ENCODE measurements at regions not wholly inside any gene's neighbourhood (a gene's known extent, or its start where the extent isn't known, plus 50 kb on each side); places are given as distances from the start of the nearest gene placed in this dataset.
"Not testable (repeated sequence)": the region's sequence is repeated elsewhere in the genome, so short reads cannot be mapped to it uniquely, and the experiment has no call there.

DNA sequence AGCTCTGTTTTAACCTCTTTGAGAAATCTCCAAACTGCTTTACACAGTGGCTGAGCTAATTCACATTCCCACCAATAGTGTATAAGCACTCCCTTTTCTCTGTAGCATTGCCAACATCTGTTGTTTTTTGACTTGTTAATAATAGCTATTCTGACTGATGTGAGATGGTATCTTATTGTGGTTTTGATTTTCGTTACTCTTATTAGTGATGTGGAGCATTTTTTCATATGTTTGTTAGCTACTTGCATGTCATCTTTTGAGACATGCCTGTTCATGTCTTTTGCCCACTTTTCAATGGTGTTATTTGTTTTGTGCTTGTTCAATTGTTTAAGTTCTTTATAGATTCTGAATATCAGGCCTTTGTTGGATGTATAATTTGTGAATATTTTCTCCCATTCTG lies 225.2 kb upstream of the TRPC7 start:
- no peaks in the 10 kb centered on the region for H3K4me1 ChIP-seq (ENCODE audit: control insufficient read depth, insufficient read depth, low read length)
- ATAC-seq (no peak), DNase-seq (no peak)
- H3K27me3 ChIP-seq (ENCODE audit: control insufficient read depth, insufficient read depth), result no peaks in the 10 kb centered on the region
- no peaks in the 10 kb centered on the region for H3K9me3 ChIP-seq (ENCODE audit: control insufficient read depth, low read length)
- intact Hi-C loops (cut with DNase I), result no loop called here
- H3K27ac ChIP-seq (ENCODE audit: low read length), result no peak overlapping the region
- H3K4me3 ChIP-seq (ENCODE audit: low read length), result no peak overlapping the region
- 57% methylated on average over 1 of the region's 1 CpG for WGBS

GRCh38 chr5:136586196-136586595 lies 220.9 kb upstream of the TRPC7 start:
- 79% methylated on average over 2 of the region's 2 CpGs for WGBS
- intact Hi-C loops (cut with DNase I), result no loop called here
- Histone ChIP-seq H3K4me3 (ENCODE audit: low read length) (no peak overlapping the region), H3K27me3 (ENCODE audit: control insufficient read depth, insufficient read depth) (no peaks in the 10 kb centered on the region), H3K4me1 (ENCODE audit: control insufficient read depth, insufficient read depth, low read length) (no peaks in the 10 kb centered on the region), H3K27ac (ENCODE audit: low read length) (no peak overlapping the region), H3K9me3 (ENCODE audit: control insufficient read depth, low read length) (no peaks in the 10 kb centered on the region)
- DNase-seq (no peak), ATAC-seq (no peak)

GRCh38 chr5:136584474-136584873 lies 219.1 kb upstream of the TRPC7 start:
- Histone ChIP-seq H3K27me3 (ENCODE audit: control insufficient read depth, insufficient read depth) (no peaks in the 10 kb centered on the region), H3K27ac (ENCODE audit: low read length) (no peak overlapping the region), H3K4me1 (ENCODE audit: control insufficient read depth, insufficient read depth, low read length) (no peaks in the 10 kb centered on the region), H3K4me3 (ENCODE audit: low read length) (no peak overlapping the region), H3K9me3 (ENCODE audit: control insufficient read depth, low read length) (no peaks in the 10 kb centered on the region)
- no peak for ATAC-seq
- WGBS, result 87% methylated on average over 4 of the region's 4 CpGs
- DNase-seq, result no peak
- intact Hi-C loops (cut with DNase I), result no loop called here

DNA sequence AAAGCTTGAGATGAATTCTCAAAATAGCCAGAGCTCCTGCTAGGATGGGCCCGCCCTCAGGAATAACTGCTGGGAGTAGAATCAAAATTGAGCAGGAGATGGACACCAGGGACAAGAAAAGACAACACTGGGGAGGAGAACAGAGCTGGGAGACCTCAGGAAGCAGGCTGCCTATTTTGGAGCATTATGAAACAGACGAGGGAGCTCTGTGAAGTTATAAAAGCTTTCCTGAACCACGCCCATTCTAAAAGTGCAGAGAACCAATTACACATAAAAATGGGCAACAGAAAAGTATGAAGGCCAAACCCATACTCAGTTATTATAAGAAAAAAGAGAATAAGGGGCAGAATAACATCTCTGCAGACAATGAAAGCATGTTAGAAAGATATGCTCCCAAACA lies 213.9 kb upstream of the TRPC7 start:
- Histone ChIP-seq H3K27ac (ENCODE audit: low read length) (no peak overlapping the region), H3K9me3 (ENCODE audit: control insufficient read depth, low read length) (no peaks in the 10 kb centered on the region), H3K4me1 (ENCODE audit: control insufficient read depth, insufficient read depth, low read length) (no peaks in the 10 kb centered on the region), H3K4me3 (ENCODE audit: low read length) (no peak overlapping the region), H3K27me3 (ENCODE audit: control insufficient read depth, insufficient read depth) (no peaks in the 10 kb centered on the region)
- intact Hi-C loops (cut with DNase I), result no loop called here
- no peak for DNase-seq
- 44% methylated on average over 3 of the region's 3 CpGs for WGBS
- no peak for ATAC-seq

- H3K27me3 ChIP-seq (ENCODE audit: control insufficient read depth, insufficient read depth); H3K27ac ChIP-seq (ENCODE audit: low read length); intact Hi-C loops (cut with DNase I); ATAC-seq; H3K9me3 ChIP-seq (ENCODE audit: control insufficient read depth, low read length); H3K4me3 ChIP-seq (ENCODE audit: low read length); DNase-seq; H3K4me1 ChIP-seq (ENCODE audit: control insufficient read depth, insufficient read depth, low read length): not testable (repeated sequence)
Measured at GRCh38 chr5:136569875-136570274, 204.5 kb upstream of the TRPC7 start.

- H3K4me3 ChIP-seq (ENCODE audit: low read length); DNase-seq; H3K4me1 ChIP-seq (ENCODE audit: control insufficient read depth, insufficient read depth, low read length); H3K27ac ChIP-seq (ENCODE audit: low read length); ATAC-seq; intact Hi-C loops (cut with DNase I); H3K9me3 ChIP-seq (ENCODE audit: control insufficient read depth, low read length); H3K27me3 ChIP-seq (ENCODE audit: control insufficient read depth, insufficient read depth): not testable (repeated sequence)
- WGBS, result 43% methylated on average over 3 of the region's 3 CpGs
Measured at GRCh38 chr5:136565457-136565856, 200.1 kb upstream of the TRPC7 start.

GRCh38 chr5:136565050-136565449 lies 199.7 kb upstream of the TRPC7 start:
- WGBS, result 76% methylated on average over 1 of the region's 1 CpG
- H3K4me1 ChIP-seq (ENCODE audit: control insufficient read depth, insufficient read depth, low read length); DNase-seq; H3K9me3 ChIP-seq (ENCODE audit: control insufficient read depth, low read length); intact Hi-C loops (cut with DNase I); ATAC-seq; H3K27me3 ChIP-seq (ENCODE audit: control insufficient read depth, insufficient read depth); H3K27ac ChIP-seq (ENCODE audit: low read length); H3K4me3 ChIP-seq (ENCODE audit: low read length): not testable (repeated sequence)

- H3K27ac ChIP-seq (ENCODE audit: low read length); H3K9me3 ChIP-seq (ENCODE audit: control insufficient read depth, low read length); ATAC-seq; H3K4me1 ChIP-seq (ENCODE audit: control insufficient read depth, insufficient read depth, low read length); H3K27me3 ChIP-seq (ENCODE audit: control insufficient read depth, insufficient read depth); DNase-seq; intact Hi-C loops (cut with DNase I); H3K4me3 ChIP-seq (ENCODE audit: low read length): not testable (repeated sequence)
- 92% methylated on average over 5 of the region's 5 CpGs for WGBS
Measured at GRCh38 chr5:136564431-136564830, 199.1 kb upstream of the TRPC7 start.

GRCh38 chr5:136563489-136563888 lies 198.1 kb upstream of the TRPC7 start:
- intact Hi-C loops (cut with DNase I), result no loop called here
- DNase-seq, result no peak
- H3K4me1 ChIP-seq (ENCODE audit: control insufficient read depth, insufficient read depth, low read length), result no peaks in the 10 kb centered on the region
- no peak overlapping the region for H3K4me3 ChIP-seq (ENCODE audit: low read length)
- no peaks in the 10 kb centered on the region for H3K9me3 ChIP-seq (ENCODE audit: control insufficient read depth, low read length)
- no peak for ATAC-seq
- H3K27ac ChIP-seq (ENCODE audit: low read length), result no peak overlapping the region
- 71% methylated on average over 6 of the region's 6 CpGs for WGBS
- H3K27me3 ChIP-seq (ENCODE audit: control insufficient read depth, insufficient read depth), result no peaks in the 10 kb centered on the region

DNA sequence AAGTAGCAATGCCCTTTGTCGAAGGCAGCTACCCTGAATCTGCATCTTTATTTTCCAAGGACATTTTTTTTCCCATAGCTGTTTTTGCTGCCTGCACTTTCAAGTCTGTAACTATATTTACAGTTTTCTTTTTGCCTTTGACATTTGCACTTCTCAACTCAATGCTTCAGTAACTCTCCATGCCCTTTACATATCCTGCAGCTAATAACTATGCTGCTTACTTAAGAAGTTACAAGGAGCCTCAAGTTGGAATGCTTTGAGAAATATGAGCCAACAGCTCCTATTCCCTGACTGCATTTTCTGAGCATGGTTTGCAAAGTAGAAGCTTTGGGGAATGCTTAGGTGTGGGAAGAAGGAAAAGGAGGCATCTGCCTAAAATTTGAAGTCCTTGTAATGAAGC lies 194.8 kb upstream of the TRPC7 start:
- ATAC-seq, result no peak
- 85% methylated on average over 1 of the region's 1 CpG for WGBS
- intact Hi-C loops (cut with DNase I), result no loop called here

DNA sequence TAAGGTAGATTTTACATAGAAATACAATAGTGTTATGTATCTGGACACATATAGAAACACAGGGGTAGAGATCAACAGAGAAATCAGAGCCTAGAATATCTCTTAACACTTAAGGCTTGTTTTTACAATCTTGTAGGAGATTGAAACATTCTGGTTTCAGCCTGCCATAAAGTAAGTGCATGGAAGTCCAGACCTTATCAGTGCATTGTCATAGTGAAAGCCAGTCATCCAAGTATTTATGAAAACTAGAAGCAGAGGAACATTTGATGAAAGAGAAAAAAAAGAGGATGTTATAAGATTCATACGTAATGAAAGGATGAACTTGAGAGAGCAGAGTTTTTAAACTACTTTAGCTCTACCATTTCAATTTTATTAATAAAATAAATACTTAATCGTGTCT lies 194.3 kb upstream of the TRPC7 start:
- H3K4me3 ChIP-seq (ENCODE audit: low read length), result no peak overlapping the region
- WGBS, result 67% methylated on average over 2 of the region's 2 CpGs
- DNase-seq, result no peak
- H3K9me3 ChIP-seq (ENCODE audit: control insufficient read depth, low read length), result no peaks in the 10 kb centered on the region
- no peaks in the 10 kb centered on the region for H3K27me3 ChIP-seq (ENCODE audit: control insufficient read depth, insufficient read depth)
- intact Hi-C loops (cut with DNase I), result no loop called here
- H3K4me1 ChIP-seq (ENCODE audit: control insufficient read depth, insufficient read depth, low read length), result no peaks in the 10 kb centered on the region
- H3K27ac ChIP-seq (ENCODE audit: low read length), result no peak overlapping the region
- no peak for ATAC-seq

More for the DNA sequence above, 194.8 kb upstream of the TRPC7 start:
- Histone ChIP-seq H3K27ac (ENCODE audit: low read length) (no peak overlapping the region), H3K4me3 (ENCODE audit: low read length) (no peak overlapping the region), H3K4me1 (ENCODE audit: control insufficient read depth, insufficient read depth, low read length) (no peaks in the 10 kb centered on the region), H3K9me3 (ENCODE audit: control insufficient read depth, low read length) (no peaks in the 10 kb centered on the region), H3K27me3 (ENCODE audit: control insufficient read depth, insufficient read depth) (no peaks in the 10 kb centered on the region)
- no peak for DNase-seq

GRCh38 chr5:136547096-136547495 lies 181.8 kb upstream of the TRPC7 start:
- intact Hi-C loops (cut with DNase I); H3K4me1 ChIP-seq (ENCODE audit: control insufficient read depth, insufficient read depth, low read length); H3K4me3 ChIP-seq (ENCODE audit: low read length); DNase-seq; H3K27me3 ChIP-seq (ENCODE audit: control insufficient read depth, insufficient read depth); H3K9me3 ChIP-seq (ENCODE audit: control insufficient read depth, low read length); H3K27ac ChIP-seq (ENCODE audit: low read length); ATAC-seq: not testable (repeated sequence)
- 69% methylated on average over 2 of the region's 2 CpGs for WGBS
